Ascending aorta (tissue), 2 donors: ENCODE measurements at regions not wholly inside any gene's neighbourhood (a gene's known extent, or its start where the extent isn't known, plus 50 kb on each side); places are given as distances from the start of the nearest gene placed in this dataset.

Experiments
- DNase-seq, 2 donors: peaks; one replicate each; pipeline ENCODE4 v3.0.0-alpha.2; 2019; ENCODE audit warnings: low spot score in 2 of 2
- H3K27ac ChIP-seq, 2 donors: fragments of 200-600 bp; sonication (generic); one replicate each; pipeline ENCODE4 v1.5.1; 2016 to 2017; ENCODE audit warnings: mild to moderate bottlenecking in 1 of 2
- H3K27me3 ChIP-seq: fragments of 200-600 bp; sonication (generic); one replicate; pipeline ENCODE4 v1.5.1; 2017
- H3K36me3 ChIP-seq, 2 donors: fragments of 200-600 bp; sonication (generic); one replicate each; pipeline ENCODE4 v1.5.1; 2016
- H3K4me1 ChIP-seq, 2 donors: fragments of 200-600 bp; sonication (generic); one replicate each; pipeline ENCODE4 v1.5.1; 2016 to 2017; ENCODE audit warnings: mild to moderate bottlenecking in 1 of 2
- H3K4me3 ChIP-seq, 2 donors: fragments of 200-600 bp; sonication (generic); one replicate each; pipeline ENCODE4 v1.5.1; 2016 to 2017; ENCODE audit warnings: mild to moderate bottlenecking in 1 of 2
- H3K9me3 ChIP-seq, 2 donors: fragments of 200-600 bp; sonication (generic); one replicate each; pipeline ENCODE4 v1.5.1; 2016
- CTCF ChIP-seq, 3 experiments: fragments of 200-600 bp in 2 of 3; fragments of 450-650 bp in 1 of 3; sonication (generic) in 2 of 3; IDR thresholded peaks; one replicate each; pipeline ENCODE4 v1.5.1; 2016 to 2019; ENCODE audit warnings: antibody characterized with exemption in 3 of 3, mild to moderate bottlenecking in 1 of 3, moderate library complexity in 1 of 3
- intact Hi-C: fragments of 100-400 bp; cut with DNase I; formaldehyde crosslinking; loops from one replicate; pipeline ENCODE4 v1.15.1; 2023

- TF ChIP-seq CTCF (IDR thresholded peaks at IDR 0.05): no peak
- Histone ChIP-seq H3K4me1 (no peaks in the 10 kb centered on the region), H3K36me3 (no peaks in the 10 kb centered on the region), H3K9me3 (no peaks in the 10 kb centered on the region), H3K4me3 (no peak overlapping the region), H3K27ac (no peak overlapping the region), H3K27me3 (no peaks in the 10 kb centered on the region)
- intact Hi-C loops: no loop called here
- DNase-seq: no peak
Observed at GRCh38 chr10:65544756-65545155, 1381.1 kb upstream of the LRRTM3 start.

GRCh38 chr10:65548001-65548400, 1377.8 kb upstream of the LRRTM3 start:
- H3K9me3 ChIP-seq: no peaks in the 10 kb centered on the region
- no peak overlapping the region for H3K27ac ChIP-seq
- H3K36me3 ChIP-seq: no peaks in the 10 kb centered on the region
- no peak for DNase-seq
- intact Hi-C loops: no loop called here
- no peaks in the 10 kb centered on the region for H3K27me3 ChIP-seq
- TF ChIP-seq CTCF (IDR thresholded peaks at IDR 0.05): no peak
- no peak overlapping the region for H3K4me3 ChIP-seq
- H3K4me1 ChIP-seq: no peaks in the 10 kb centered on the region

- no peak for DNase-seq
Observed at GRCh38 chr10:65550761-65551160, 1375.1 kb upstream of the LRRTM3 start.

GRCh38 chr10:65555192-65555591, 1370.6 kb upstream of the LRRTM3 start:
- no peaks in the 10 kb centered on the region for H3K4me1 ChIP-seq
- intact Hi-C loops: no loop called here

More at GRCh38 chr10:65550761-65551160, 1375.1 kb upstream of the LRRTM3 start:
- Histone ChIP-seq H3K27me3 (no peaks in the 10 kb centered on the region), H3K4me3 (no peak overlapping the region), H3K9me3 (no peaks in the 10 kb centered on the region), H3K27ac (no peak overlapping the region), H3K36me3 (no peaks in the 10 kb centered on the region), H3K4me1 (no peaks in the 10 kb centered on the region)
- TF ChIP-seq CTCF (IDR thresholded peaks at IDR 0.05): no peak
- intact Hi-C loops: no loop called here

GRCh38 chr10:65556006-65556405, 1369.8 kb upstream of the LRRTM3 start:
- Histone ChIP-seq H3K4me1 (no peaks in the 10 kb centered on the region), H3K4me3 (no peak overlapping the region), H3K27me3 (no peaks in the 10 kb centered on the region), H3K36me3 (no peaks in the 10 kb centered on the region), H3K9me3 (no peaks in the 10 kb centered on the region), H3K27ac (no peak overlapping the region)
- no peak for DNase-seq
- intact Hi-C loops: no loop called here
- TF ChIP-seq CTCF (IDR thresholded peaks at IDR 0.05): no peak

More at GRCh38 chr10:65555192-65555591, 1370.6 kb upstream of the LRRTM3 start:
- H3K9me3 ChIP-seq: no peaks in the 10 kb centered on the region
- H3K27me3 ChIP-seq: no peaks in the 10 kb centered on the region
- DNase-seq: no peak
- no peak overlapping the region for H3K4me3 ChIP-seq
- H3K36me3 ChIP-seq: no peaks in the 10 kb centered on the region
- H3K27ac ChIP-seq: no peak overlapping the region
- TF ChIP-seq CTCF (IDR thresholded peaks at IDR 0.05): no peak

- Histone ChIP-seq H3K36me3 (no peaks in the 10 kb centered on the region), H3K9me3 (no peaks in the 10 kb centered on the region), H3K27me3 (no peaks in the 10 kb centered on the region), H3K4me3 (no peak overlapping the region), H3K27ac (no peak overlapping the region), H3K4me1 (no peaks in the 10 kb centered on the region)
- no peak for DNase-seq
- intact Hi-C loops: no loop called here
- no peak for TF ChIP-seq CTCF (IDR thresholded peaks at IDR 0.05)
Observed at GRCh38 chr10:65559369-65559768, 1366.5 kb upstream of the LRRTM3 start.
